ENCODE measurements at regions not wholly inside any gene's neighbourhood (a gene's known extent, or its start where the extent isn't known, plus 50 kb on each side); places are given as distances from the start of the nearest gene placed in this dataset.

DNA sequence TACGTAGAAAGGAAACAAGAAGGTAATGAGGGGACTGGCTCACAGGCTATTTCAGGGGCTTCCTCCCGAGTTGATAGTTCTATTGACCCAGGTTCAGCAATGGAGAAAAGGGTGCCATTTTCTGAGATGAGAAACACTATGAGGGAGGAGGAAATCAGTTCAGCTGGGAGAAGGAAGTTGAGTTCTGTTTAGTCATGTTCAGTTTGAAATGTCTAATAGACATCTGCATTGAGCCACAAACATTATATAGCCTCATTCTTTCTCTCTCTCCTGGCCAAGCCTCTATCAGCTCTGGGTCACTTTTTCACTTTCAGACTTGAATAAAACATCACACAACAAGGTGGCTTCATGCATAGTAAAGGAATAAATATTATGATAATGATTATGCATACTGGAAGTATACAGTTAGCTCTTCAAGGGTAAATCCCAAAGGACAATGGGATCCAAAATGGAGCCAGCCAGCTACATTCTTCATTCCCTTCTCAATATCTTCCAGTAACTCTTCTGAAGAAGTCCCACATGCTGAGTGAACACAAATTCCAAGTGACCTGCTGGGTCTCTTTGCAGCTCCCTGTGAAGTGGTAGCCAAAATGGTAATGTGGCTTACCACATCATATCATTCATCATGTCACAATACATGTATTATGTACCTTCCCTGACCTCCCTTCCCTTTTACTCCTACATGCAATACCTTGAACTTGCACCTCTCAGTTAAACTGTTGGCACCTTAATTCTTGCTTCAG lies 80.9 kb upstream of the CD44 start:
- no peak for DNase-seq (ENCODE audit: low spot score)
- TF ChIP-seq CTCF (IDR thresholded peaks at IDR 0.05; ENCODE audit: extremely low read depth, missing control alignments) = no peak

DNA sequence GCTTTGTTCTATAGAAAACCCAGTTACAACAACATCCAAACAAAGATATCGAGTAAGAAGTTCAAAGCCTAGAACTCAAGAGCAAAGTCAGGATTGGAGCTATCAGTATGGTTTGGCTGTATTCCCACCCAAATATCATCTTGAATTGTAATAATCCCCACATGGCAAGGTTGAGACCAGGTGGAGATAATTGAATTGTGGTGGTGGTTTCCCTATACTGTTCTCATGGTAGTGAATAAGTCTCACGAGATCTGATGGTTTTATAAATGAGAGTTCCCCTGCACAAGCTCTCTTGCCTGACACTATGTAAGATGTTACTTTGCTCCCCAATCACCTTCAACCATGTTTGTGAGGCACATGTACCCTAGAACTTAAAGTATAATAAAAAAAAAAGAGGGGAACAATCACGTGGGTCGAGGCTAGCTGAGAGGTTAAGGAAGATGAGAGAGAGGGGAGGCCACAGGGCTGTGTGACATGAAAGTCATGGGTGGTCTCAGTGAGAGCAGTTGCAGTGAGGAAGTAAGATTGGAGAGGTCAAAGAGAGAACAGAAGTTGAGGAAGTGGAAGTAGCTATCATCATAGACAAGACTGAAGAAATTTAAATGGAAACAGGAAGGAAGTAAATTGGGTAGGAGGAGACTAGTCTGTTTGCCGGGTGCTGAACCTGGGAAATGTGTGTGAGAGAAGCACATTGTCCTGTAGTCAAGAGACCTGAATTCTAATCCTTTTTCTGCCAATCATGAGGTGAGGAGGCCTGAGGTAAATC lies 80.1 kb upstream of the CD44 start:
- no peak for DNase-seq (ENCODE audit: low spot score)
- TF ChIP-seq CTCF (IDR thresholded peaks at IDR 0.05; ENCODE audit: extremely low read depth, missing control alignments) = no peak

DNA sequence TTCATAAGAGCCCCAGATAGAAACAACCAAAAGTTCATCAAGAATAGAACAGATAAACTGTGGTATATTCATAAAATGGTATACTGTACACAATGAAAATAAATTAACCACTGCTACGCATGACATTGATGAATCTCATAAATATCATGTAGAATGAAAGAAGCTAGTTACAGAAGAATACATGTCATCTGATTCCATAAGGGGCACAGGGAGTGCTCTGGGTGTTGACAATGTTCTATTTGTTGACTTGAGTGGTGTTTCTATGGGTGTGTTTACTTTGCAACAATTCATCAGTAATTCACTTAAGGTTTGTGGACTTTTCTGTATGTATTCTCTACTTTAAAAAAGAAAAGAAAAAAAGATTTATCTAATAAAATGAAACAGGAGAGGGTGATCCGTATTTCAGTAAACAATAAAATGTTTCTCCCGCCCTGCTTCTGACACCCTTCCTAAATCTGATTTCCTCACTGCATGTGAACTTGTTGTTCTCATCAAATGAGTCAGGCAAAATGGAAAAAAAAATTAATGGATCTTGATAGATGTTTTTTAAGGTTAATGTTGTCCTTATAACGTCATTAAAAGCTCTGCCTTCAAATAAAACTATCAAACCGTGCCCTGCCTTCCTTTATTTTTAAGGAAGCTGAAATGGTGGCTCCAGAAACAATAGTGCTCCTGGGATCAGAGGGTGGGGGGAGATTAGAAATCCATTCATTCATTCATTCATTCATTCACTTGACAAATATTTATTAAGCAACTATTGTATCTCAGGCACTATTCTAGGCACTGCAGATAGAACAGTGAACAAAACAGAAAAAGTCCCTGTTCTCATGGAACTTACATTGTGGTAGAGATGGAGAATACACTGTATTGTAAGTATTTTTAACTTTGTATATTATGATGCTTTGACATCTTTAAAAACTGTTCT lies 77.2 kb upstream of the CD44 start:
- DNase-seq (ENCODE audit: low spot score) = no peak
- TF ChIP-seq CTCF (IDR thresholded peaks at IDR 0.05; ENCODE audit: extremely low read depth, missing control alignments) = no peak

DNA sequence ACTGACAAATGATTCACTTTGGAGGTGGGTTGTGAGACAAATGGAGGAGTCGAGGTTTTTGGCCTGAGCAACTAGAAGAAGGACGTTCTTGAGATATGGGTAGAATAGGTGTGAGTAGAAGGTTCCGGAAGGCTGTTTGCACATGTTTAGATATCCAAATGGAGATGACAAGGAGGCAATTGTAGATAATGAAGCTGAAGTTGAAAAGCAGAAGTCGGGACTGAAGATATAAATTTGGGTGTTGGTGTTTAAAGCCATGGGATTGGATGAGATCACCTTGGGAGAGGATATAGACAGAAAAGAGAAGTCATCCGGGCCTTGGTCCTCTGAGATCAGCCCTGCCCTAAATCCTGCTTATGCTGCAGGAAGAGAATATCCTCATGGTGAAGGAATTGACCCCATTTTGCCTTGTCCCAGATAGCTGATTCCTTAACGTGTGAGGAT lies 75.5 kb upstream of the CD44 start:
- no peak for TF ChIP-seq CTCF (IDR thresholded peaks at IDR 0.05; ENCODE audit: extremely low read depth, missing control alignments)
- no peak for DNase-seq (ENCODE audit: low spot score)

GRCh38 chr11:35064114-35064800 lies 74.7 kb upstream of the CD44 start:
- no peak for TF ChIP-seq CTCF (IDR thresholded peaks at IDR 0.05; ENCODE audit: extremely low read depth, missing control alignments)
- DNase-seq (ENCODE audit: low spot score) = no peak

GRCh38 chr11:35065566-35065965 lies 73.4 kb upstream of the CD44 start:
- no peak for TF ChIP-seq CTCF (IDR thresholded peaks at IDR 0.05; ENCODE audit: extremely low read depth, missing control alignments)
- no peak for DNase-seq (ENCODE audit: low spot score)
